ENCODE measurements at regions not wholly inside any gene's neighbourhood (a gene's known extent, or its start where the extent isn't known, plus 50 kb on each side); places are given as distances from the start of the nearest gene placed in this dataset.

GRCh38 chr20:60662307-60662706, 589.8 kb upstream of the CDH4 start:
- no peak for DNase-seq
- Histone ChIP-seq H3K36me3 (no peaks in the 10 kb centered on the region), H3K4me1 (no peaks in the 10 kb centered on the region), H3K9me3 (no peaks in the 10 kb centered on the region), H3K27ac (no peak overlapping the region), H3K27me3 (peaks cover 0 to 32% (median 9%) of the 10 kb centered on the region in 7 donors), H3K4me3 (no peak overlapping the region)
- intact Hi-C loops (cut with DNase I) = no loop called here
- no peak for ATAC-seq
- no peak for TF ChIP-seq CTCF (IDR thresholded peaks at IDR 0.05)
- WGBS, 2 donors = 43 to 52% methylated on average over 3 of the region's 3 CpGs

GRCh38 chr20:60664106-60664505, 588.0 kb upstream of the CDH4 start:
- no peaks in the 10 kb centered on the region for H3K4me1 ChIP-seq
- 83 to 86% methylated on average over 5 of the region's 5 CpGs for WGBS, 2 donors
- no peak overlapping the region for H3K4me3 ChIP-seq
- H3K27me3 ChIP-seq = peaks cover 0 to 20% (median 7%) of the 10 kb centered on the region in 7 donors
- no peaks in the 10 kb centered on the region for H3K36me3 ChIP-seq
- H3K27ac ChIP-seq = no peak overlapping the region
- intact Hi-C loops (cut with DNase I) = no loop called here
- no peak for TF ChIP-seq CTCF (IDR thresholded peaks at IDR 0.05)
- no peaks in the 10 kb centered on the region for H3K9me3 ChIP-seq
- ATAC-seq = no peak
- no peak for DNase-seq

GRCh38 chr20:60667641-60668040, 584.4 kb upstream of the CDH4 start:
- Histone ChIP-seq H3K36me3 (no peaks in the 10 kb centered on the region), H3K4me1 (no peaks in the 10 kb centered on the region), H3K4me3 (no peak overlapping the region), H3K27me3 (peaks cover 0 to 28% (median 11%) of the 10 kb centered on the region in 7 donors), H3K27ac (no peak overlapping the region), H3K9me3 (no peaks in the 10 kb centered on the region)
- TF ChIP-seq CTCF (IDR thresholded peaks at IDR 0.05) = no peak
- DNase-seq = no peak
- intact Hi-C loops (cut with DNase I) = no loop called here
- ATAC-seq = no peak
- WGBS, 2 donors = 74 to 79% methylated on average over 6 of the region's 6 CpGs

- H3K4me3 ChIP-seq = no peak overlapping the region
These were observed 582.9 kb upstream of the CDH4 start for GRCh38 chr20:60669211-60669610.

More at GRCh38 chr20:60669211-60669610, 582.9 kb upstream of the CDH4 start:
- intact Hi-C loops (cut with DNase I) = no loop called here
- WGBS, 2 donors = 79% methylated on average over 7 of the region's 7 CpGs
- no peak for TF ChIP-seq CTCF (IDR thresholded peaks at IDR 0.05)
- Histone ChIP-seq H3K27me3 (peaks cover 0 to 36% (median 11%) of the 10 kb centered on the region in 7 donors), H3K27ac (no peak overlapping the region), H3K9me3 (no peaks in the 10 kb centered on the region), H3K36me3 (no peaks in the 10 kb centered on the region), H3K4me1 (no peaks in the 10 kb centered on the region)
- ATAC-seq = no peak
- DNase-seq = no peak

All from heart right ventricle (tissue), 16 donors.